ENCODE measurements at regions not wholly inside any gene's neighbourhood (a gene's known extent, or its start where the extent isn't known, plus 50 kb on each side); places are given as distances from the start of the nearest gene placed in this dataset.

DNA sequence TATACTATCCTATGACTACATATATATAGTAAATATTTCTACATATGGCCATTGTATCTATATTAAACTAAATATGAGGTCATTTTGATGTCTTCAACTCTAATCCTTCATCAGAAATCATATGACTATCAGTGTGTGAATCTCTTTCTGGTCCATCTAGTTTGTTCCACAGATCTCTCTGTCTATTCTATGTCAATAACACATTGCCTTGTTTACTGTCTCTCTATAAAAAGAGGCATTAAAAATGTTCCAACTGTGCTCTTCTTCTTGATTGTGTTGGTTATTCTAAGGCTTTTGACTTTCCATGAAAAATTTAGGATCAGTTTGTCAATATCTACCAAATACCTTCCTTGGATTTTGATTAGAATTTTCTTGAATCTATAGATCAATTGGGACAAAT is 338.3 kb upstream of the FSTL5 start:
- DNase-seq (ENCODE audit: low spot score) = no peak
- Histone ChIP-seq H3K4me1 (replicated peaks) (no peaks in the 10 kb centered on the region), H3K27me3 (replicated peaks; ENCODE audit: insufficient read depth) (no peaks in the 10 kb centered on the region), H3K4me3 (no peak overlapping the region), H3K27ac (no peak overlapping the region), H3K9me3 (no peaks in the 10 kb centered on the region), H3K36me3 (no peaks in the 10 kb centered on the region)
- intact Hi-C loops (cut with DNase I) = no loop called here
- no peak for TF ChIP-seq POLR2A (IDR thresholded peaks at IDR 0.05)
- TF ChIP-seq, protein P1, sequence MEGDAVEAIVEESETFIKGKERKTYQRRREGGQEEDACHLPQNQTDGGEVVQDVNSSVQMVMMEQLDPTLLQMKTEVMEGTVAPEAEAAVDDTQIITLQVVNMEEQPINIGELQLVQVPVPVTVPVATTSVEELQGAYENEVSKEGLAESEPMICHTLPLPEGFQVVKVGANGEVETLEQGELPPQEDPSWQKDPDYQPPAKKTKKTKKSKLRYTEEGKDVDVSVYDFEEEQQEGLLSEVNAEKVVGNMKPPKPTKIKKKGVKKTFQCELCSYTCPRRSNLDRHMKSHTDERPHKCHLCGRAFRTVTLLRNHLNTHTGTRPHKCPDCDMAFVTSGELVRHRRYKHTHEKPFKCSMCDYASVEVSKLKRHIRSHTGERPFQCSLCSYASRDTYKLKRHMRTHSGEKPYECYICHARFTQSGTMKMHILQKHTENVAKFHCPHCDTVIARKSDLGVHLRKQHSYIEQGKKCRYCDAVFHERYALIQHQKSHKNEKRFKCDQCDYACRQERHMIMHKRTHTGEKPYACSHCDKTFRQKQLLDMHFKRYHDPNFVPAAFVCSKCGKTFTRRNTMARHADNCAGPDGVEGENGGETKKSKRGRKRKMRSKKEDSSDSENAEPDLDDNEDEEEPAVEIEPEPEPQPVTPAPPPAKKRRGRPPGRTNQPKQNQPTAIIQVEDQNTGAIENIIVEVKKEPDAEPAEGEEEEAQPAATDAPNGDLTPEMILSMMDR (IDR thresholded peaks at IDR 0.05) = no peak
- peak; percentile 50 for TF ChIP-seq POLR2AphosphoS5 (IDR thresholded peaks at IDR 0.05)

DNA sequence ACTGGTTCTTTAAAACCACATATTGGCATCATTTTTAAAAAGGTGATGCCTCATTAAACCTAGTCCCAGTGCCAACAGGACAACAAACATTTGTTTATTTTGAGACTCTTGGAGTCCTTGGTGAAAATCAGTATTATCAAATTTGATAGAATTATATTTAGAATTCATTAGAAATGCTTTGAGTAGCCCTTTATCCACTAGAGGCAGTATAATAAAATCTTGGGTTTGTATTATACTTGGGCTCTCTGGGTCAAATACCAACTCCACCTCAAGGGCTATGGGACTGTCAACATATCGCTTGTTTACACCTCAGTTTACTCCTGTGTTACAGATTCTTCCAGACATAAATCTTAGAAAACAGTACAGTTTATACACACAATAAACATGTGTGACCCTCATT is 335.7 kb upstream of the FSTL5 start:
- intact Hi-C loops (cut with DNase I) = loop anchor here (5.0 kb wide), 2 partner anchors 833 to 1048 kb away; partner anchors contain the start of gene NPY1R
- DNase-seq (ENCODE audit: low spot score) = no peak
- Histone ChIP-seq H3K36me3 (no peaks in the 10 kb centered on the region), H3K4me1 (replicated peaks) (no peaks in the 10 kb centered on the region), H3K9me3 (no peaks in the 10 kb centered on the region), H3K27me3 (replicated peaks; ENCODE audit: insufficient read depth) (no peaks in the 10 kb centered on the region), H3K27ac (no peak overlapping the region), H3K4me3 (no peak overlapping the region)
- WGBS = 88% methylated on average over 1 of the region's 1 CpG
- TF ChIP-seq POLR2A (IDR thresholded peaks at IDR 0.05) (no peak), POLR2AphosphoS5 (IDR thresholded peaks at IDR 0.05) (no peak)
- TF ChIP-seq, protein P1 (IDR thresholded peaks at IDR 0.05) = no peak

DNA sequence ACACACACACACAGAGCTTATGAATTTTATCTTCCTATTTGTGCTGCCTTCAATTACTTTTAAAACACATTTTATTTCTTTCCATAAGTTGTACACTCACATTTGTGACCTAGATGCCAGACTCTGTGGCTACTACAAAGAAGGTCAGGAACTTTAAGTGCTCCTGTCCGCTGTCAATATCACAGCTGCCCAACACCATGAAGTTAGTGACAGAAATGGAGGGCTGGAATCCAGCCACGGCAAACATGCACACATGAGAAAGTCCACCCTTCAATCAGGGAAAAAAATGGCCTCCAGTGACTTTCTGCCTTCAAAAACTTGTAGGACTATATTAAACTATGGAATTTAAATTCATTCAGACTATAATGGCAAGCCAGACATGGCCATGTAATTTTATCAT is 334.4 kb upstream of the FSTL5 start:
- Histone ChIP-seq H3K4me3 (no peak overlapping the region), H3K4me1 (replicated peaks) (no peaks in the 10 kb centered on the region), H3K27ac (no peak overlapping the region), H3K27me3 (replicated peaks; ENCODE audit: insufficient read depth) (no peaks in the 10 kb centered on the region), H3K9me3 (no peaks in the 10 kb centered on the region), H3K36me3 (no peaks in the 10 kb centered on the region)
- no peak for DNase-seq (ENCODE audit: low spot score)
- TF ChIP-seq POLR2AphosphoS5 (IDR thresholded peaks at IDR 0.05) = no peak
- TF ChIP-seq POLR2A (IDR thresholded peaks at IDR 0.05) = no peak
- TF ChIP-seq, protein P1 (IDR thresholded peaks at IDR 0.05) = no peak
- intact Hi-C loops (cut with DNase I) = loop anchor here (5.0 kb wide), 2 partner anchors 834 to 1049 kb away; partner anchors contain the start of gene NPY1R
- 57% methylated on average over 2 of the region's 2 CpGs for WGBS

DNA sequence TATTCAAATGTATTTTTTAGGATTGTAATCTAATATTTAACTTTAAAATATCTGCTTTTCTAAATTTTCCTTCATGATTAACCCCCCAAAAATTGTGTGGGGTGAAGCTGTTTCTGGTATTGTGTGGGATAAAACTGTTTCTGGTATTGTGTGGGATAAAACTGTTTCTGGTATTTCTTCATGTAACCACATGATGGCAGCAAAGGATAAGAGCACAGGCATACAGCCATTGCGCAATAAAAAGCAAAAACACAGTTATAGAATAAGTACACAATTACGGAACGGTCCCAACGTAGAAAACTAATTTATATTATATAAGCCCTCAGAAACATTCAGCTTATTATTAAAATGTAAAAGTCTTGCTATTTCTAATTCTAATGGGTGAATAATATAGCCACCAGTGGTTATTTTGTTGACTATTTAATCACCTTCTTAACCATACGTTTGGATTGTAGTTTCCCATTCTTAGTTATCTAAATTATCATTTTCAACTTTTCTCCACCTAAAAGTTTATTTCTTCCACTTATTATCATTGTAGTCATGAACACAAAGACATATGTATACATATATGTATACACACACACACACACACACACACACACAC is 333.9 kb upstream of the FSTL5 start:
- TF ChIP-seq POLR2AphosphoS5 (IDR thresholded peaks at IDR 0.05) = peak; percentile 39
- TF ChIP-seq POLR2A (IDR thresholded peaks at IDR 0.05) = no peak
- TF ChIP-seq, protein P1 (IDR thresholded peaks at IDR 0.05) = peak; percentile 74 to 94 (median 81)
- no peaks in the 10 kb centered on the region for H3K27me3 ChIP-seq (replicated peaks; ENCODE audit: insufficient read depth)
- no peak for DNase-seq (ENCODE audit: low spot score)
- H3K27ac ChIP-seq = no peak overlapping the region
- H3K9me3 ChIP-seq = no peaks in the 10 kb centered on the region
- WGBS = 5% methylated on average over 5 of the region's 5 CpGs
- intact Hi-C loops (cut with DNase I) = loop anchor here (5.0 kb wide), 2 partner anchors 835 to 1050 kb away; partner anchors contain the start of gene NPY1R
- no peaks in the 10 kb centered on the region for H3K36me3 ChIP-seq
- no peak overlapping the region for H3K4me3 ChIP-seq
- H3K4me1 ChIP-seq (replicated peaks) = no peaks in the 10 kb centered on the region

DNA sequence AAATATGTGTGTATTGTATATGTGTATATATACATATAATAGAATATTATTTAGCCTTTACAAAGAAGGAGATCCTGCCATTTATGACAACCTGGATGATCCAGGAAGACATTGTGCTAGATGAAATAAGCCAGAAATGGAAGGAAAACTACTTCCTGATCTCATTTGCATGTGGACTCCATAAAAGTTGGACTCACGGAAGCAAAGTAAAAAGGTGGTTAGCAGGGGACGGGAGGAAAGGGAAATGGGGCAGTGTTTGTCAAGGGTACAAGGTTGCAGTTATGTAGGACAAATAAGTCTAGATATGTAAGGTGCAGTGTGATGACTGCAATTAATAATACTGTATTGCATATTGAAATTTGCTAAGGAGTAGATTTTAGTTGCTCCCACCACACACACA is 331.1 kb upstream of the FSTL5 start:
- TF ChIP-seq POLR2A (IDR thresholded peaks at IDR 0.05) (no peak), POLR2AphosphoS5 (IDR thresholded peaks at IDR 0.05) (no peak)
- TF ChIP-seq, protein P1 (IDR thresholded peaks at IDR 0.05) = no peak
- Histone ChIP-seq H3K9me3 (no peaks in the 10 kb centered on the region), H3K4me1 (replicated peaks) (no peaks in the 10 kb centered on the region), H3K27me3 (replicated peaks; ENCODE audit: insufficient read depth) (no peaks in the 10 kb centered on the region), H3K27ac (no peak overlapping the region), H3K4me3 (no peak overlapping the region), H3K36me3 (no peaks in the 10 kb centered on the region)
- WGBS = 55% methylated on average over 2 of the region's 2 CpGs
- intact Hi-C loops (cut with DNase I) = loop anchor here (5.0 kb wide), 2 partner anchors 837 to 1052 kb away; partner anchors contain the start of gene NPY1R
- DNase-seq (ENCODE audit: low spot score) = no peak
